ENCODE measurements at regions not wholly inside any gene's neighbourhood (a gene's known extent, or its start where the extent isn't known, plus 50 kb on each side); places are given as distances from the start of the nearest gene placed in this dataset.

DNA sequence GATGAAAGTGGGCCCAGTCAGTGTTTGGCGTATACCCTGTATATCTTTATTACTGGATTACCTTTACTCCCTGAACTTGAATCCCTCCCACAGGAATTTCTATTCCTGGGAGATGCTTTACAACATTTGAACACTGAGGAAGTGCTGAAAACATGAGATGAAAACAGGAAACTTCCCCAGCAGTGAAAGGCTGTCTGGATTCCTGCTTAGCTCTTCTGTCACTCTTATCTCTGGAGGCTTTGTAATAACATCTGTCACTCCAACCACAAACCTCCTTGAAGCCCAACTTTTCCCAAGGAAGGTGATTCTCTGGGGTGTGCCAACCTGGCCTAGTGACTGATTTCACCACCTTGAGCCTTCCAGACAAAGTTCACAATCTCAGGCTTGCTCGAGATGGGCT is 264.5 kb upstream of the BMP2 start:
- TF ChIP-seq ZNF707 (tag by site-specific recombination; IDR thresholded peaks at IDR 0.05) (no peak), ZEB2 (tag by site-specific recombination; IDR thresholded peaks at IDR 0.05) (no peak), ZNF140 (tag by site-specific recombination; IDR thresholded peaks at IDR 0.05) (no peak), ZNF121 (tag by site-specific recombination; IDR thresholded peaks at IDR 0.05) (no peak), HOXD13 (CRISPR knock-in tag; IDR thresholded peaks at IDR 0.05; ENCODE audit: borderline replicate concordance) (no peak), ZNF830 (tag by site-specific recombination; IDR thresholded peaks at IDR 0.05; ENCODE audit: low read depth) (no peak), ZNF623 (tag by site-specific recombination; IDR thresholded peaks at IDR 0.05) (no peak)
- TF ChIP-seq, protein P1, sequence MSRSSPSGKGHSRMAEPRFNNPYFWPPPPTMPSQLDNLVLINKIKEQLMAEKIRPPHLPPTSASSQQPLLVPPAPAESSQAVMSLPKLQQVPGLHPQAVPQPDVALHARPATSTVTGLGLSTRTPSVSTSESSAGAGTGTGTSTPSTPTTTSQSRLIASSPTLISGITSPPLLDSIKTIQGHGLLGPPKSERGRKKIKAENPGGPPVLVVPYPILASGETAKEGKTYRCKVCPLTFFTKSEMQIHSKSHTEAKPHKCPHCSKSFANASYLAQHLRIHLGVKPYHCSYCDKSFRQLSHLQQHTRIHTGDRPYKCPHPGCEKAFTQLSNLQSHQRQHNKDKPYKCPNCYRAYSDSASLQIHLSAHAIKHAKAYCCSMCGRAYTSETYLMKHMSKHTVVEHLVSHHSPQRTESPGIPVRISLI (tag by site-specific recombination; IDR thresholded peaks at IDR 0.05): no peak
- TF ChIP-seq, protein P2, sequence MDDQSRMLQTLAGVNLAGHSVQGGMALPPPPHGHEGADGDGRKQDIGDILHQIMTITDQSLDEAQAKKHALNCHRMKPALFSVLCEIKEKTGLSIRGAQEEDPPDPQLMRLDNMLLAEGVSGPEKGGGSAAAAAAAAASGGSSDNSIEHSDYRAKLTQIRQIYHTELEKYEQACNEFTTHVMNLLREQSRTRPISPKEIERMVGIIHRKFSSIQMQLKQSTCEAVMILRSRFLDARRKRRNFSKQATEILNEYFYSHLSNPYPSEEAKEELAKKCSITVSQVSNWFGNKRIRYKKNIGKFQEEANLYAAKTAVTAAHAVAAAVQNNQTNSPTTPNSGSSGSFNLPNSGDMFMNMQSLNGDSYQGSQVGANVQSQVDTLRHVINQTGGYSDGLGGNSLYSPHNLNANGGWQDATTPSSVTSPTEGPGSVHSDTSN (CRISPR knock-in tag; IDR thresholded peaks at IDR 0.05): no peak
- TF ChIP-seq, protein P3, sequence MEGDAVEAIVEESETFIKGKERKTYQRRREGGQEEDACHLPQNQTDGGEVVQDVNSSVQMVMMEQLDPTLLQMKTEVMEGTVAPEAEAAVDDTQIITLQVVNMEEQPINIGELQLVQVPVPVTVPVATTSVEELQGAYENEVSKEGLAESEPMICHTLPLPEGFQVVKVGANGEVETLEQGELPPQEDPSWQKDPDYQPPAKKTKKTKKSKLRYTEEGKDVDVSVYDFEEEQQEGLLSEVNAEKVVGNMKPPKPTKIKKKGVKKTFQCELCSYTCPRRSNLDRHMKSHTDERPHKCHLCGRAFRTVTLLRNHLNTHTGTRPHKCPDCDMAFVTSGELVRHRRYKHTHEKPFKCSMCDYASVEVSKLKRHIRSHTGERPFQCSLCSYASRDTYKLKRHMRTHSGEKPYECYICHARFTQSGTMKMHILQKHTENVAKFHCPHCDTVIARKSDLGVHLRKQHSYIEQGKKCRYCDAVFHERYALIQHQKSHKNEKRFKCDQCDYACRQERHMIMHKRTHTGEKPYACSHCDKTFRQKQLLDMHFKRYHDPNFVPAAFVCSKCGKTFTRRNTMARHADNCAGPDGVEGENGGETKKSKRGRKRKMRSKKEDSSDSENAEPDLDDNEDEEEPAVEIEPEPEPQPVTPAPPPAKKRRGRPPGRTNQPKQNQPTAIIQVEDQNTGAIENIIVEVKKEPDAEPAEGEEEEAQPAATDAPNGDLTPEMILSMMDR (tag by site-specific recombination; IDR thresholded peaks at IDR 0.05): no peak
- TF ChIP-seq, protein P4, sequence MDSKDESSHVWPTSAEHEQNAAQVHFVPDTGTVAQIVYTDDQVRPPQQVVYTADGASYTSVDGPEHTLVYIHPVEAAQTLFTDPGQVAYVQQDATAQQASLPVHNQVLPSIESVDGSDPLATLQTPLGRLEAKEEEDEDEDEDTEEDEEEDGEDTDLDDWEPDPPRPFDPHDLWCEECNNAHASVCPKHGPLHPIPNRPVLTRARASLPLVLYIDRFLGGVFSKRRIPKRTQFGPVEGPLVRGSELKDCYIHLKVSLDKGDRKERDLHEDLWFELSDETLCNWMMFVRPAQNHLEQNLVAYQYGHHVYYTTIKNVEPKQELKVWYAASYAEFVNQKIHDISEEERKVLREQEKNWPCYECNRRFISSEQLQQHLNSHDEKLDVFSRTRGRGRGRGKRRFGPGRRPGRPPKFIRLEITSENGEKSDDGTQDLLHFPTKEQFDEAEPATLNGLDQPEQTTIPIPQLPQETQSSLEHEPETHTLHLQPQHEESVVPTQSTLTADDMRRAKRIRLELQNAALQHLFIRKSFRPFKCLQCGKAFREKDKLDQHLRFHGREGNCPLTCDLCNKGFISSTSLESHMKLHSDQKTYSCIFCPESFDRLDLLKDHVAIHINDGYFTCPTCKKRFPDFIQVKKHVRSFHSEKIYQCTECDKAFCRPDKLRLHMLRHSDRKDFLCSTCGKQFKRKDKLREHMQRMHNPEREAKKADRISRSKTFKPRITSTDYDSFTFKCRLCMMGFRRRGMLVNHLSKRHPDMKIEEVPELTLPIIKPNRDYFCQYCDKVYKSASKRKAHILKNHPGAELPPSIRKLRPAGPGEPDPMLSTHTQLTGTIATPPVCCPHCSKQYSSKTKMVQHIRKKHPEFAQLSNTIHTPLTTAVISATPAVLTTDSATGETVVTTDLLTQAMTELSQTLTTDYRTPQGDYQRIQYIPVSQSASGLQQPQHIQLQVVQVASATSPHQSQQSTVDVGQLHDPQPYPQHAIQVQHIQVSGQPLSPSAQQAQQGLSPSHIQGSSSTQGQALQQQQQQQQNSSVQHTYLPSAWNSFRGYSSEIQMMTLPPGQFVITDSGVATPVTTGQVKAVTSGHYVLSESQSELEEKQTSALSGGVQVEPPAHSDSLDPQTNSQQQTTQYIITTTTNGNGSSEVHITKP (tag by site-specific recombination; IDR thresholded peaks at IDR 0.05): no peak
- TF ChIP-seq, protein P5, sequence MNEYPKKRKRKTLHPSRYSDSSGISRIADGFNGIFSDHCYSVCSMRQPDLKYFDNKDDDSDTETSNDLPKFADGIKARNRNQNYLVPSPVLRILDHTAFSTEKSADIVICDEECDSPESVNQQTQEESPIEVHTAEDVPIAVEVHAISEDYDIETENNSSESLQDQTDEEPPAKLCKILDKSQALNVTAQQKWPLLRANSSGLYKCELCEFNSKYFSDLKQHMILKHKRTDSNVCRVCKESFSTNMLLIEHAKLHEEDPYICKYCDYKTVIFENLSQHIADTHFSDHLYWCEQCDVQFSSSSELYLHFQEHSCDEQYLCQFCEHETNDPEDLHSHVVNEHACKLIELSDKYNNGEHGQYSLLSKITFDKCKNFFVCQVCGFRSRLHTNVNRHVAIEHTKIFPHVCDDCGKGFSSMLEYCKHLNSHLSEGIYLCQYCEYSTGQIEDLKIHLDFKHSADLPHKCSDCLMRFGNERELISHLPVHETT (tag by site-specific recombination; IDR thresholded peaks at IDR 0.05): no peak
- TF ChIP-seq, protein P6, sequence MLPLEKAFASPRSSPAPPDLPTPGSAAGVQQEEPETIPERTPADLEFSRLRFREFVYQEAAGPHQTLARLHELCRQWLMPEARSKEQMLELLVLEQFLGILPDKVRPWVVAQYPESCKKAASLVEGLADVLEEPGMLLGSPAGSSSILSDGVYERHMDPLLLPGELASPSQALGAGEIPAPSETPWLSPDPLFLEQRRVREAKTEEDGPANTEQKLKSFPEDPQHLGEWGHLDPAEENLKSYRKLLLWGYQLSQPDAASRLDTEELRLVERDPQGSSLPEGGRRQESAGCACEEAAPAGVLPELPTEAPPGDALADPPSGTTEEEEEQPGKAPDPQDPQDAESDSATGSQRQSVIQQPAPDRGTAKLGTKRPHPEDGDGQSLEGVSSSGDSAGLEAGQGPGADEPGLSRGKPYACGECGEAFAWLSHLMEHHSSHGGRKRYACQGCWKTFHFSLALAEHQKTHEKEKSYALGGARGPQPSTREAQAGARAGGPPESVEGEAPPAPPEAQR (tag by site-specific recombination; IDR thresholded peaks at IDR 0.05): no peak
